ENCODE measurements at regions not wholly inside any gene's neighbourhood (a gene's known extent, or its start where the extent isn't known, plus 50 kb on each side); places are given as distances from the start of the nearest gene placed in this dataset.
"Not testable (repeated sequence)": the region's sequence is repeated elsewhere in the genome, so short reads cannot be mapped to it uniquely, and the experiment has no call there.

GRCh38 chr5:54404568-54404967, 50.9 kb upstream of the HSPB3 start:
- DNase-seq = no peak

- DNase-seq = no peak
Observed at GRCh38 chr5:54403885-54404416, 51.5 kb upstream of the HSPB3 start.

GRCh38 chr5:54403121-54403520, 52.4 kb upstream of the HSPB3 start:
- DNase-seq = no peak

- DNase-seq = no peak
Observed at GRCh38 chr5:54401515-54401914, 54.0 kb upstream of the HSPB3 start.

- DNase-seq = no peak
Observed at GRCh38 chr5:54398191-54398590, 57.3 kb upstream of the HSPB3 start.

- DNase-seq = no peak
Observed at GRCh38 chr5:54397420-54397819, 58.1 kb upstream of the HSPB3 start.

- not testable (repeated sequence) for DNase-seq
Observed at GRCh38 chr5:54393007-54393406, 62.5 kb upstream of the HSPB3 start.

GRCh38 chr5:54390539-54391031, 64.9 kb upstream of the HSPB3 start:
- no peak for DNase-seq

GRCh38 chr5:54390015-54390414, 65.5 kb upstream of the HSPB3 start:
- DNase-seq = peak; percentile 81

- not testable (repeated sequence) for DNase-seq
Observed at GRCh38 chr5:54389399-54389798, 66.1 kb upstream of the HSPB3 start.

- no peak for DNase-seq
Observed at GRCh38 chr5:54388811-54389210, 66.7 kb upstream of the HSPB3 start.

GRCh38 chr5:54388409-54388808, 67.1 kb upstream of the HSPB3 start:
- no peak for DNase-seq

GRCh38 chr5:54387659-54388232, 67.8 kb upstream of the HSPB3 start:
- DNase-seq = no peak

- DNase-seq = no peak
Observed at GRCh38 chr5:54387031-54387430, 68.5 kb upstream of the HSPB3 start.

- no peak for DNase-seq
Observed at GRCh38 chr5:54385994-54386393, 69.5 kb upstream of the HSPB3 start.

GRCh38 chr5:54384356-54384933, 71.1 kb upstream of the HSPB3 start:
- no peak for DNase-seq

GRCh38 chr5:54383941-54384340, 71.6 kb upstream of the HSPB3 start:
- no peak for DNase-seq

GRCh38 chr5:54383225-54383901, 72.1 kb upstream of the HSPB3 start:
- DNase-seq = no peak

- not testable (repeated sequence) for DNase-seq
Observed at GRCh38 chr5:54381319-54381718, 70.9 kb upstream of the ARL15 start.

- DNase-seq = no peak
Observed at GRCh38 chr5:54379590-54379989, 69.2 kb upstream of the ARL15 start.

- DNase-seq = no peak
Observed at GRCh38 chr5:54378707-54379106, 68.3 kb upstream of the ARL15 start.

- DNase-seq = not testable (repeated sequence)
Observed at GRCh38 chr5:54377339-54377738, 67.0 kb upstream of the ARL15 start.

- no peak for DNase-seq
Observed at GRCh38 chr5:54370982-54371381, 60.6 kb upstream of the ARL15 start.

- no peak for DNase-seq
Observed at GRCh38 chr5:54367844-54368243, 57.5 kb upstream of the ARL15 start.

Data from NCI-H1092 treated with DMSO at 0.1 percent for 48 hours (cell line).